ENCODE measurements at regions not wholly inside any gene's neighbourhood (a gene's known extent, or its start where the extent isn't known, plus 50 kb on each side); places are given as distances from the start of the nearest gene placed in this dataset.

DNA sequence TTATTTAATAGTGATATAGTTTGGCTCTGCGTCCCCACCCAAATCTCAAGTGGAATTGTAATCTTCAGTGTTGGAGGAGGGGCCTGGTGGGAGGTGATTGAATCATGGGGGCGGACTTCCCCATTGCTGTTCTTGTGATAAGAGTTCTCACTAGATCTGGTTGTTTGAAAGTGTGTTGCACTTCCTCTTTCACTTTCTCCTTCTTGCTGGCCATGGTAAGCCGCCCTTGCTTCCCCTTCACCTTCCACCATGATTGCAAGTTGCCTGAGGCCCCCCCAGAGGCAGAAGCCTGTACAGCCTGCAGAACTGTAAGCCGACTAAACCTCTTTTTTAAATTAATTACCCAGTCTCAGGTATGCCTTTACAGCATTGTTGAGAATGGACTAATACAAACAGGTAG is 101.4 kb downstream of the MTPAP start:
- Histone ChIP-seq H3K9me3 (ENCODE audit: control insufficient read depth, low read depth, low read length) (no peaks in the 10 kb centered on the region), H2BK5ac (ENCODE audit: insufficient read length, low read length) (no peak overlapping the region), H3K23me2 (ENCODE audit: insufficient read length, low read depth, low read length, poor library complexity, severe bottlenecking) (no peaks in the 10 kb centered on the region), H3T11ph (ENCODE audit: low read length) (no peak overlapping the region), H3K4me2 (ENCODE audit: insufficient read depth, insufficient read length, low read length) (no peak overlapping the region), H2BK120ac (ENCODE audit: low read depth, low read length, poor library complexity, severe bottlenecking) (no peak overlapping the region), H4K5ac (ENCODE audit: insufficient read length, low read depth, low read length) (no peak overlapping the region), H3K79me1 (ENCODE audit: insufficient read depth, low read depth, low read length, poor library complexity, severe bottlenecking) (no peaks in the 10 kb centered on the region), H3K23ac (ENCODE audit: insufficient read length, low read depth, low read length) (no peak overlapping the region), H3K9ac (ENCODE audit: extremely low read depth, insufficient read length, low read length) (no peak overlapping the region), H3K27me3 (ENCODE audit: insufficient read depth, low read length) (no peaks in the 10 kb centered on the region), H4K91ac (ENCODE audit: insufficient read length, low read depth, low read length) (no peak overlapping the region), H3K27ac (ENCODE audit: insufficient read length, low read depth, low read length) (no peak overlapping the region), H4K8ac (replicated peaks; ENCODE audit: insufficient read length, low read depth, low read length) (no peak overlapping the region), H2AFZ (ENCODE audit: low read length) (no peak overlapping the region), H4K20me1 (ENCODE audit: control insufficient read depth, insufficient read depth, insufficient read length) (no peaks in the 10 kb centered on the region), H3K4ac (ENCODE audit: low read depth, low read length) (no peak overlapping the region), H3K4me1 (ENCODE audit: insufficient read depth, low read length) (no peaks in the 10 kb centered on the region), H2BK12ac (ENCODE audit: insufficient read length, low read depth, low read length) (no peak overlapping the region), H2BK20ac (ENCODE audit: low read depth, low read length, poor library complexity, severe bottlenecking) (no peak overlapping the region), H2BK15ac (ENCODE audit: low read depth, low read length) (no peak overlapping the region), H3K18ac (ENCODE audit: insufficient read length, low read depth, low read length) (no peak overlapping the region), H3K14ac (ENCODE audit: insufficient read depth, low read length) (no peak overlapping the region), H3K56ac (ENCODE audit: insufficient read length, low read depth, low read length) (no peak overlapping the region), H3K79me2 (ENCODE audit: insufficient read depth, low read length) (no peaks in the 10 kb centered on the region), H2AK5ac (ENCODE audit: insufficient read length, low read length) (no peak overlapping the region)
- H3K4me1 Mint-ChIP-seq = no peaks in the 10 kb centered on the region
- no peaks in the 10 kb centered on the region for H3K36me3 Mint-ChIP-seq (ENCODE audit: insufficient read depth in 1 of 3, low read depth in 3 of 3)
- no peak overlapping the region for H3K4me3 Mint-ChIP-seq
- H3K27ac Mint-ChIP-seq = no peak overlapping the region
- DNase-seq = no peak
- no peaks in the 10 kb centered on the region for H3K27me3 Mint-ChIP-seq (ENCODE audit: low read depth)
- H3K9me3 Mint-ChIP-seq = peaks cover 0 to 4% of the 10 kb centered on the region in 2 experiments; a peak in 2 of 5 replicates
- TF ChIP-seq, protein P1, sequence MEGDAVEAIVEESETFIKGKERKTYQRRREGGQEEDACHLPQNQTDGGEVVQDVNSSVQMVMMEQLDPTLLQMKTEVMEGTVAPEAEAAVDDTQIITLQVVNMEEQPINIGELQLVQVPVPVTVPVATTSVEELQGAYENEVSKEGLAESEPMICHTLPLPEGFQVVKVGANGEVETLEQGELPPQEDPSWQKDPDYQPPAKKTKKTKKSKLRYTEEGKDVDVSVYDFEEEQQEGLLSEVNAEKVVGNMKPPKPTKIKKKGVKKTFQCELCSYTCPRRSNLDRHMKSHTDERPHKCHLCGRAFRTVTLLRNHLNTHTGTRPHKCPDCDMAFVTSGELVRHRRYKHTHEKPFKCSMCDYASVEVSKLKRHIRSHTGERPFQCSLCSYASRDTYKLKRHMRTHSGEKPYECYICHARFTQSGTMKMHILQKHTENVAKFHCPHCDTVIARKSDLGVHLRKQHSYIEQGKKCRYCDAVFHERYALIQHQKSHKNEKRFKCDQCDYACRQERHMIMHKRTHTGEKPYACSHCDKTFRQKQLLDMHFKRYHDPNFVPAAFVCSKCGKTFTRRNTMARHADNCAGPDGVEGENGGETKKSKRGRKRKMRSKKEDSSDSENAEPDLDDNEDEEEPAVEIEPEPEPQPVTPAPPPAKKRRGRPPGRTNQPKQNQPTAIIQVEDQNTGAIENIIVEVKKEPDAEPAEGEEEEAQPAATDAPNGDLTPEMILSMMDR (conservative IDR thresholded peaks at IDR 0.05) = no peak
- WGBS (ENCODE audit: extremely low coverage, insufficient read length, low lambda C conversion rate) = no CpG with 5 or more reads among the region's 4 CpGs
